ENCODE measurements at regions not wholly inside any gene's neighbourhood (a gene's known extent, or its start where the extent isn't known, plus 50 kb on each side); places are given as distances from the start of the nearest gene placed in this dataset.

DNA sequence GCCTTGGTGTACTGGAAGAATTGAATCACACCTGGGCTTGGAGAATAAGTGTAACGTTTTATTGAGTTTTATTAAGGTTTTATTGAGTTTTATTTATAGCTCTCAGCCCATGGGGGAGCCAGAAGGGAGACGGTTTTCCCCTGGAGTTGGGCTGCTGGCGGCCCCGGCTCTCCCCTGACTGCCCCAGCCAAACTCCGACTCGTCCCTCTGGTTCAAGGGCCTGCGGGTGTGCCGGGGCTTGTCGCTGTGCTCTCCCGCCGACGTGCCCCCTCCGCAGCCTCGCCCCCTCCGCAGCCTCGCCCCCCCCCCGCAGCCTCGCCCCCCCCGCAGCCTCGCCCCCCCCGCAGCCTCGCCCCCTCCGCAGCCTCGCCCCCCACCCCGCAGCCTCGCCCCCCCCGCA lies 326.1 kb upstream of the RTL1 start:
- TF ChIP-seq POLR2A (IDR thresholded peaks at IDR 0.05) (no peak), POLR2AphosphoS5 (IDR thresholded peaks at IDR 0.05) (no peak)
- TF ChIP-seq, protein P1, sequence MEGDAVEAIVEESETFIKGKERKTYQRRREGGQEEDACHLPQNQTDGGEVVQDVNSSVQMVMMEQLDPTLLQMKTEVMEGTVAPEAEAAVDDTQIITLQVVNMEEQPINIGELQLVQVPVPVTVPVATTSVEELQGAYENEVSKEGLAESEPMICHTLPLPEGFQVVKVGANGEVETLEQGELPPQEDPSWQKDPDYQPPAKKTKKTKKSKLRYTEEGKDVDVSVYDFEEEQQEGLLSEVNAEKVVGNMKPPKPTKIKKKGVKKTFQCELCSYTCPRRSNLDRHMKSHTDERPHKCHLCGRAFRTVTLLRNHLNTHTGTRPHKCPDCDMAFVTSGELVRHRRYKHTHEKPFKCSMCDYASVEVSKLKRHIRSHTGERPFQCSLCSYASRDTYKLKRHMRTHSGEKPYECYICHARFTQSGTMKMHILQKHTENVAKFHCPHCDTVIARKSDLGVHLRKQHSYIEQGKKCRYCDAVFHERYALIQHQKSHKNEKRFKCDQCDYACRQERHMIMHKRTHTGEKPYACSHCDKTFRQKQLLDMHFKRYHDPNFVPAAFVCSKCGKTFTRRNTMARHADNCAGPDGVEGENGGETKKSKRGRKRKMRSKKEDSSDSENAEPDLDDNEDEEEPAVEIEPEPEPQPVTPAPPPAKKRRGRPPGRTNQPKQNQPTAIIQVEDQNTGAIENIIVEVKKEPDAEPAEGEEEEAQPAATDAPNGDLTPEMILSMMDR (IDR thresholded peaks at IDR 0.05), result no peak

Data from suprapubic skin (tissue), 4 donors.